ENCODE measurements at regions not wholly inside any gene's neighbourhood (a gene's known extent, or its start where the extent isn't known, plus 50 kb on each side); places are given as distances from the start of the nearest gene placed in this dataset.
A peak's percentile ranks its signal among the peaks of the same experiment; 100 is the strongest.

GRCh38 chr9:695252-695651, 146.2 kb upstream of the DMRT1 start:
- no peak for DNase-seq

DNA sequence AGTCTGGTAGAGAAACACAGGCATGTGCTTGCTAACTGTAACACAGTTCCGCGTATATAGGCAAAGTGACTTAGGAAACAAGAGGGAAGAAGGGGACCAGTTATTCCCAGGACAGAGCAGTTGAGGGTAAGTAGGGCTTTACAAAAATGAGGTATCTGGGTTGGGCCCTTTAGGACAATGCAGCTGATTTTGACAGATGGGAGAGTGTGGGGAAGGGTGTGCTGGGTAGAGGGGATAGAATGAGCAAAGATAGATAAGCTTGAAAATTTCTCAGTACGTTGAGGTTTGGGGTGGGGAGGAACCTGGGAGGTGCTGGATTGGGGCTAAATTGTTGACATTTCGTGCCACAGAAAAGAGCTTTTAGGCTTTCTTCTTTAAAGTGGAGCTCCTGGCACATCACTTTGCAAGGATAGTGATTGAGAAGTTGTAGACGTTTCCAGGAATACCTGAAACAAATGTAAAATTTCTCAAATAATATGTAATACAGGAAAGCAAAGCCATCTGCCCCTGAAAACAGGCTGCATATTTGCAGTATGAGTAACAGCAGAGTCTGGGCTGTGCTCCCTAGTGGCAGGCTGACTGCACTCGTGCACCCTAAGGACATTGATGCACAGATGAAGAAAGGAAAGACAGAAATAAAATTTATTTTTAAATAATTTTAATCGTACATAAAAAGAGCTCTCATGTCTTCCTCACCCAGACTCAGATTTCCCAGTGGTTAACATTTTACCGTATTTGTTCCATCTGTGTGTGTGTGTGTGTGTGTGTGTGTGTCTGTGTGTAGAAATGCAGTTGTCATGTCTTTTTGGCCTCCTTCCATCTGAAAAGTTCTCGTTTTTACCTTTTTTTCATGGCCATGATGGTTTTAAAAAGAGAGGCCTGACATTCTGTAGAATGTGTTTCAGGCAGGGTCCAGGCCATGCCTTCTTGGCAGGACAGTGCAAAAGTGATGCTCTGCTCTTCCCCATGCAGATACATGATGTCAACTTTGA, 144.9 kb upstream of the DMRT1 start:
- DNase-seq: no peak

GRCh38 chr9:698276-698675, 143.2 kb upstream of the DMRT1 start:
- no peak for DNase-seq

DNA sequence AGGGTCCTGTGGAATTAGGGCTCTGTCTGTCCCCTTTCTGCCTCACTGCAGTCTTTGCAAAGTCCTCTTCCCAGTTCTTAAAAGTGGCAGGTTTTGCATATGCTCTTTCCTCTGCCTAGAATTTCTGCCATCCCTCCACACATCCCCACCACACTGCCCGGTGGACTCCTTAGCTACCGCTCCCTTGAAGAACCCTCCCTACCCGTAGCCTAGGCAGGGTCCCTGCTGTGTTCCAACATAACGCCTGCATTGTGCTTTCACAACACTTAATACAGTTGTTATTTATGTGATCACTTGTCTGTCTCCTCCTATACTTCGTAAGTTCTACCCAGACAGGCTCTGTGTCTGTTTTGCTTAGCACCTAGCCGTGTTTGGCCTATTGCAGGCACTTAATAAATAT, 142.5 kb upstream of the DMRT1 start:
- no peak for DNase-seq

DNA sequence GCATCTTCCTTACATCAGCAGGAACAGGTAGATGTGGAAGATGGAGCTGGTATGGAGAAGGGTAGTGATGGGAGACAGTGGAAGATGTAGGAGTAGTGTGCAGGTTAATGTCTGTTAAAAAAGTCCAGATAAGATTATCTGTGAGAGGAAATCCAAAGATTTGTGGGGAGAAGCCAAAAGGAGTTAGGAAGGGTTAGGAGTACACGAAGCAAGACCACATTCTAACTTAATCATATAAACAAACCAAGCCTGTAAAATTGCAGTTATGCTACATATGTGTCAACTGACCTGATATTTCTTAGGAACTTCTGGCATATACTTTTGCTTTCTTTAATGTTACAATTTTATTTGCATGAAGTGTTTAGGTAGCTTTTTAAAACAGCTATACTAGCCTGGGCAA, 142.1 kb upstream of the DMRT1 start:
- DNase-seq: no peak

DNA sequence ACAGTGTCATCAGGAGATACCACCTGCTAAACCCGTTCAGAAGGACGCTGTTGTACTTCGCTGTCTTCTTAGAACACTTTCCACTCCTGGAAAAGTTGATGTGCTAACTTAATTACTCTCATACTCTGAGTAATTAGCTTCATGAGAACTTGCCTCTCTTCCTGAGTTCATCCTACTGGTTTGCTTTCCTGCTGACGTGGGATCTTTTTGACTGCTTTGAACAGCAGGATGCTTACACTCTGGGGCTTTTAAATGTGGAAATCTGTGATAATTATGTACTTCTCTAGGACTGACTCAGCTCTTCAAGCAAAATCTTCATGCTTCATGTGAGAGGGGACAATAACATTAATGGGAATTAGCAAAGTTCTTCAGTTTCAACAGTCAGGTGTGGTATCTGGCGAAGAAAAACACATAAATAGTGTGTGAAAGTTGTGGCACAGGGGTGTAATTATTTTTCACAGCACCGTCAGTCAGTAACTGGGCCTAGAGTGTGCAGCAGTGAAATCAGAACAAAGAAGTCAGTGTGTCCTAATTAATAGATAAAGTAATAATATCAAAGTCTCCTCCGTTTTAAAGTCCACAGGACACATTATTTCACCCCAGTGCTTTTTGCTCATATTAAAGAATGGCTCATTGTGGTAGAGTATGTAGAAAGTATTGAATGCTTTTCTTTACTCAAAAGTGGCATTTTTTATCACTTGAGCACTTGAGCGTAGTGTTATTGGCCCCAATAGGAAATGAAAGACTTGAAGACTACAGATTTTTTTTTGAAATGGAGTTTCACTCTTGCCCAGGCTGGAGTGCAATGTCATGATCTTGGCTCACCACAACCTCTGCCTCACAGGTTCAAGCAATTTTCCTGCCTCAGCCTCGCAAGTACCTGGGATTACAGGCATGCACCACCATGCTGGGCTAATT, 140.9 kb upstream of the DMRT1 start:
- no peak for DNase-seq

GRCh38 chr9:703392-703791, 138.1 kb upstream of the DMRT1 start:
- DNase-seq: no peak

DNA sequence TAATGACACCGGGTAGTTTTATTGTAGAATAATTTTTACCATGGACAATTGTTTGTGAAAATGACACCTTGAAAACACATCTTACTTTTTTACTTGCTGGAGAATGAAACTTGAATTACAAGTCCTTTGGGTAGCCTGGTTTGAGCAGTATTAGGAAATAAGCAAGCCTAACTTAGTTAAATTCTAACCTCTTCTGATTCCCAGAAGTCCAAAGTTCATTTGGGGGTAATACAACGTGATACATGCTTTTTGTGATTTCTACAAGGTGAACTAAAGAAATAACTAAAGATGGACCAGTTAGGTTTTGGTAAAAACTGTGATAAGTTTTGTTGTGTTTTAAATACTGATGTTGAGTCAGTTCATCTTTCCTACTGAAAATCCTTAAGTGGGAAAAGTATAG, 135.4 kb upstream of the DMRT1 start:
- no peak for DNase-seq

DNA sequence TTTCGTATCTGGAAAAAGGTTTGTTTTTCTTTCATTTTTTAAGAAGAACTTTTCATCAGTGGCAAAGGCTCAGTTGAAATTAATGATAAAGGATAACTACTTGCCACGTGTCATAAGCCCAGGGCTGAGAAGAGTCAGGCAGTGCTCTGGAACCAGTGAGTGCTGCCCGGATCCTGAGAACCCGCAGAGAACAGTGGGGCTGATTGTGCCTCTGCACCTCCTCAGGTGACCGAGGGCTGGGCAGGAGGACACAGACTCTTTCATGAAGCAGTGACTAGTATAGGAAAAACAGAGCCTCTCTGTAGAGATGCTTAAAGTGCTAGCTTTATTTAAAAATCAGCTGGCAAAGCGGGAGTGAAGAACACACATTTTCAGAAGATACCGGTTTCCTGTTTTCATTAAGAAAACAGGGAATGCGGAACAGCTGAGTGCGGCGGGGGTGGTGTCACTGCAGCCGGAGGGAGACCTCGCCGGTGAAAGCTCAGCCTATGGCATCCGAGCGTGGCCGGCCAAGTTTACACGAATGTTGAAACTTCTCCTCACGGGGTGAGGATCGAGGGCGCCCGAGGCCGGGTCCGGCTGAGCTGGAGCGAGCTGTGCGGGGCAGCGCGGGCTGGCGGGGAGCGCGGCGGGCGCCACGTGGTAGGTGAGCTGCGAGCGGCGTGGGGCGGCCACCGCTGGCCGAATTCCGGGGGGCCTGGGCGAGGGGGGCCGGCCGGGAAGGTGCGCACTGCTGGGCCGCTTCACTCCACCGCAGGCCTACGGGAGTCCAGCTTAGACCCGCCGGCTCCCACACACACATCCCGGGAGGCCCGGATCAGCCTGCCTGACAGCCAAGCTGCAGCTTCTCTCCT, 134.7 kb upstream of the DMRT1 start:
- peak in 1 of 2 donors; percentile 12 for DNase-seq

DNA sequence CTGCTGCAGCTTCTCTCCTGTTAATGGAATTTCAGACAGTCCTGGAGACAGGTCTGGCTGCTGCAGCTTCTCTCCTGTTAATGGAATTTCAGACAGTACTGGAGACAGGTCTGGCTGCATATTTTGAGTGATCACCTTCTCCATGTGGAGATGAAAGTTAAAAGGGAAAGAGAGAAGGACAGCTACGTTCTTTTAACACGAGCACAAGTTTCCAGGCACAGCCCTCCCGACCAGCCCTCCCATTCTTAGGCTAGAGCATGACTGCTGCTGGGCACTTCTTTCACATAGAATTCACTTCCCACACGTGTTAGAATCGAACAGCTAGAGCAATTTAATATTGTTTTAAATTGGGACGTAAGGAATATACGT, 133.3 kb upstream of the DMRT1 start:
- no peak for DNase-seq

DNA sequence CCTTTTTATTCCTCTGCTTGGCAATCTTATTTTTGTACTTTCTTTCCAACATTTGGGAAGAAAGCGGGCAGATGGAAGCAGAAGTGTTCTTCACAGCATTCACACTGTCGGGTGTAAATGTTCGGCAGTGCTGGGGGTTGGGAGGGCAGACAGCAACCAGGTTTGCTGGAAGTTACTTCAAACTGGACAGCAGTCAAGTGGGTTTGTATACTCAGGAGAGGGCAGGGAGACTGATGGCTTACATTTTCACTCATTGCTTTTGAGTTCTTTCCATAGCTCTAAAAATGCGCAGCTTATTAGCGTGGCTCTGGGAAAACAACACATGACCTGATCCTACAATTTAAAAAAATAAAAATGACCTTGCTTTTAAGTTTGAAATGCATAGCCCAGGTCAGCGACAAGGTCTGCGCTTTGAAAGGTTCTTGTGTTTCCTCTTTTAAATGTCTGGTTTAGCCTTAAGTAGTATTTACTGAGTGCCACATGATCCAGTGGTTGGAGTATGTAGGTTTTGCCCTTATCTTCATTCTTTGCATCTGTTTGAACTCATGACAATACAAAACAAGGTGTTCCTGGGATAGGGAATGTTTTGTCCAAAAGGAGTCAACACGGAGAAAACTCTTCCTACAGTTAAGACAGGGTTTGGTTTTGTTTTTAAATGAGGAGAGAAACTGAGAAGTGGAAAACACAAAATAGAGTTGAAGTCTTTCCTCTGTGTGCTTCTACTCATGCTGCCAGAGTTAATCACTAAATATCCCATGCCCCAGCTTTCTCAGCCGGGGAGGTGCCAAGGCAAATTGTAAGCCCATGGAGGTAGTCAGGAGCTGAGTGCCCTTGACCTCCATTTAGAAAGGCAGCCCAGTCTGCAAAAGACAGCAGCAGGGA, 132.7 kb upstream of the DMRT1 start:
- DNase-seq: no peak

- no peak for DNase-seq
Observed at GRCh38 chr9:710951-711745, 130.3 kb upstream of the DMRT1 start.

GRCh38 chr9:711761-712553, 129.5 kb upstream of the DMRT1 start:
- no peak for DNase-seq

DNA sequence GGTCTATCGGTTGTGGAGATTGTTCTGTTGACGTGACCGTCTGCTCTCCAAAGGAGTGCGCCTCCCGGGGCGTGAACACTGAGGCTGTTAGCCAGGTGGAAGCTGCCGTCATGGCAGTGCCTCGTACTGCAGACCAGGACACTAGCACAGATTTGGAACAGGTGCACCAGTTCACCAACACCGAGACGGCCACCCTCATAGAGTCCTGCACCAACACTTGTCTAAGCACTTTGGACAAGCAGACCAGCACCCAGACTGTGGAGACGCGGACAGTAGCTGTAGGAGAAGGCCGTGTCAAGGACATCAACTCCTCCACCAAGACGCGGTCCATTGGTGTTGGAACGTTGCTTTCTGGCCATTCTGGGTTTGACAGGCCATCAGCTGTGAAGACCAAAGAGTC, 128.9 kb upstream of the DMRT1 start:
- DNase-seq: no peak

GRCh38 chr9:713091-713490, 128.4 kb upstream of the DMRT1 start:
- DNase-seq: no peak

DNA sequence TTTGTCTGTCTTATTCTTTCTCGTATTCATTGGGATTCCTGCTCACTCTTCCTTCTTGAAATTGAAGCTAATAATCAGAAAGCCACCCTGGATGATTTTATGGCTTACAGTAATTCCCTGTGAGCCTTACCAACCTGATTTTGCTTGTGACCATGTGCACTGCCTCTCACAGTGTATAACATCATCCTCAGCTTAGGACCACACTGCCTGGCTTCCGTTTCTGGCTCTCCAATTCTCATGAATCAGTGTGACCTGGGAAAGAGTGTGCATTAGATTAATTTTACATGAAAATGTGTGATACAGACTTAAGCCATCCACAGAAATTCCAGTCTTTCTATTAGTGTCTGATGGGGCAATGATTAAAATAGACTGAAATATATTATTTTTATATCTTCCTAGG, 126.8 kb upstream of the DMRT1 start:
- DNase-seq: no peak

GRCh38 chr9:715300-715699, 126.2 kb upstream of the DMRT1 start:
- DNase-seq: no peak

GRCh38 chr9:715743-716400, 125.6 kb upstream of the DMRT1 start:
- DNase-seq: no peak

GRCh38 chr9:717722-718121, 123.8 kb upstream of the DMRT1 start:
- no peak for DNase-seq

Measured in CD4-positive, alpha-beta T cell treated with Interleukin-1 beta for 1 hour (primary cell).